ENCODE measurements at regions not wholly inside any gene's neighbourhood (a gene's known extent, or its start where the extent isn't known, plus 50 kb on each side); places are given as distances from the start of the nearest gene placed in this dataset.

- TF ChIP-seq ZFX (IDR thresholded peaks at IDR 0.05): no peak
- TF ChIP-seq FOSL1 (IDR thresholded peaks at IDR 0.05; ENCODE audit: low read depth): no peak
- no peak for TF ChIP-seq CTCF (IDR thresholded peaks at IDR 0.05 in 2 of 3, conservative IDR thresholded peaks at IDR 0.05 in 1 of 3; ENCODE audit: borderline replicate concordance in 1 of 3, insufficient read depth in 1 of 3, low read depth in 2 of 3, low read length in 2 of 3)
- TF ChIP-seq ATF3 (IDR thresholded peaks at IDR 0.05): no peak
- no peak for TF ChIP-seq JUND (IDR thresholded peaks at IDR 0.05)
- no peak for TF ChIP-seq EZH2phosphoT487 (IDR thresholded peaks at IDR 0.05; ENCODE audit: borderline replicate concordance)
- no peak for TF ChIP-seq RAD21 (IDR thresholded peaks at IDR 0.05; ENCODE audit: low read depth)
- no peak for TF ChIP-seq POLR2AphosphoS5 (IDR thresholded peaks at IDR 0.05; ENCODE audit: low read depth, low read length)
- no peak for TF ChIP-seq CEBPB (IDR thresholded peaks at IDR 0.05; ENCODE audit: low read depth)
- no peak for TF ChIP-seq SIN3A (IDR thresholded peaks at IDR 0.05; ENCODE audit: low read depth)
- no peak for TF ChIP-seq REST (IDR thresholded peaks at IDR 0.05; ENCODE audit: low read depth)
- no peak for TF ChIP-seq EZH2 (IDR thresholded peaks at IDR 0.05)
These were observed 71.0 kb upstream of the RNU6ATAC start for GRCh38 chr9:134235366-134235765.
